Sigmoid colon (tissue), 4 donors: ENCODE measurements at regions not wholly inside any gene's neighbourhood (a gene's known extent, or its start where the extent isn't known, plus 50 kb on each side); places are given as distances from the start of the nearest gene placed in this dataset.

Experiments used
- CTCF ChIP-seq, 4 experiments: fragments of 450-650 bp in 3 of 4; fragments of 200-600 bp in 1 of 4; IDR thresholded peaks; one replicate each; pipeline ENCODE4 v1.5.1; 2016 to 2019; ENCODE audit warnings: antibody characterized with exemption in 4 of 4, mild to moderate bottlenecking in 3 of 4, moderate library complexity in 2 of 4
- EP300 ChIP-seq, 4 donors: sonication (generic); formaldehyde crosslinking; IDR thresholded peaks; one replicate each; pipeline ENCODE4 v1.6.1; 2017; ENCODE audit warnings: antibody characterized with exemption in 4 of 4

- TF ChIP-seq EP300 (IDR thresholded peaks at IDR 0.05), result no peak
- TF ChIP-seq CTCF (IDR thresholded peaks at IDR 0.05), result no peak
These were observed 60.6 kb upstream of the NEBL start for GRCh38 chr10:20957744-20958143.
